Transverse colon (tissue), 4 donors: ENCODE measurements at regions not wholly inside any gene's neighbourhood (a gene's known extent, or its start where the extent isn't known, plus 50 kb on each side); places are given as distances from the start of the nearest gene placed in this dataset.

Experiments used
- DNase-seq: peaks from one replicate; pipeline ENCODE4 v3.0.0-alpha.2; 2019
- H3K27ac ChIP-seq, 4 donors: fragments of 200-600 bp; sonication (generic); 2 replicates each; pipeline ENCODE4 v1.5.1; 2016 to 2018; ENCODE audit warnings: inconsistent platforms in 4 of 4
- H3K27me3 ChIP-seq: fragments of 200-600 bp; sonication (generic); 2 replicates; pipeline ENCODE4 v1.5.1; 2017; ENCODE audit warnings: inconsistent platforms
- H3K36me3 ChIP-seq, 4 donors: fragments of 200-600 bp; sonication (generic); 2 replicates each; pipeline ENCODE4 v1.5.1; 2017 to 2019; ENCODE audit warnings: inconsistent platforms in 4 of 4
- H3K4me1 ChIP-seq, 4 donors: fragments of 200-600 bp; sonication (generic); 2 replicates each; pipeline ENCODE4 v1.5.1; 2017 to 2020; ENCODE audit warnings: inconsistent platforms in 4 of 4
- H3K4me3 ChIP-seq, 4 donors: fragments of 200-600 bp; sonication (generic); 1 replicate in 1 of 4; 2 replicates in 3 of 4; pipeline versions ENCODE4 v1.5.1 to v1.6.1; 2017 to 2019; ENCODE audit warnings: inconsistent platforms in 4 of 4
- H3K9me3 ChIP-seq, 2 donors: fragments of 200-600 bp; sonication (generic); 2 replicates each; pipeline ENCODE4 v1.5.1; 2017 to 2019; ENCODE audit warnings: inconsistent platforms in 2 of 2
- EP300 ChIP-seq: sonication (generic); formaldehyde crosslinking; IDR thresholded peaks from one replicate; pipeline ENCODE4 v1.6.1; 2017; ENCODE audit warnings: antibody characterized with exemption, low read depth
- POLR2A ChIP-seq: fragments of 450-650 bp; IDR thresholded peaks from one replicate; pipeline ENCODE4 v1.6.1; 2016; ENCODE audit warnings: antibody characterized with exemption, mild to moderate bottlenecking, moderate library complexity
- POLR2AphosphoS5 ChIP-seq, 3 donors: sonication (generic); formaldehyde crosslinking; IDR thresholded peaks; one replicate each; pipeline ENCODE4 v1.6.1; 2016; ENCODE audit warnings: antibody characterized with exemption in 3 of 3
- WGBS, 2 donors: methylation state at CpG; one replicate each; pipeline ENCODE4 v1.1.5; 2018; ENCODE audit warnings: low coverage in 1 of 2; 5-methylcytosine and 5-hydroxymethylcytosine counted together
- in situ Hi-C, 4 donors: fragments of 200-750 bp; cut with MboI; loops; one replicate each; pipeline versions ENCODE4 v1.15.0 to v1.15.1; 2017; ENCODE audit warnings: low sequenced_read_pairs in 3 of 4, low pct_ligation_motif_present in 1 of 4, low pct_unique_long_range_greater_than_20kb in 1 of 4
- intact Hi-C: fragments of 100-400 bp; cut with DNase I; formaldehyde crosslinking; loops from one replicate; pipeline ENCODE4 v1.15.1; 2023; ENCODE audit warnings: low total_unique reads
- TF ChIP-seq, protein P1 (sequence below), 5 experiments: fragments of 200-600 bp in 3 of 5; fragments of 450-650 bp in 2 of 5; sonication (generic) in 3 of 5; IDR thresholded peaks; 1 replicate in 2 of 5; 2 replicates in 3 of 5; pipeline ENCODE4 v1.5.1; 2016 to 2017; ENCODE audit warnings: antibody characterized with exemption in 5 of 5, inconsistent platforms in 3 of 5, mild to moderate bottlenecking in 2 of 5, moderate library complexity in 1 of 5

DNA sequence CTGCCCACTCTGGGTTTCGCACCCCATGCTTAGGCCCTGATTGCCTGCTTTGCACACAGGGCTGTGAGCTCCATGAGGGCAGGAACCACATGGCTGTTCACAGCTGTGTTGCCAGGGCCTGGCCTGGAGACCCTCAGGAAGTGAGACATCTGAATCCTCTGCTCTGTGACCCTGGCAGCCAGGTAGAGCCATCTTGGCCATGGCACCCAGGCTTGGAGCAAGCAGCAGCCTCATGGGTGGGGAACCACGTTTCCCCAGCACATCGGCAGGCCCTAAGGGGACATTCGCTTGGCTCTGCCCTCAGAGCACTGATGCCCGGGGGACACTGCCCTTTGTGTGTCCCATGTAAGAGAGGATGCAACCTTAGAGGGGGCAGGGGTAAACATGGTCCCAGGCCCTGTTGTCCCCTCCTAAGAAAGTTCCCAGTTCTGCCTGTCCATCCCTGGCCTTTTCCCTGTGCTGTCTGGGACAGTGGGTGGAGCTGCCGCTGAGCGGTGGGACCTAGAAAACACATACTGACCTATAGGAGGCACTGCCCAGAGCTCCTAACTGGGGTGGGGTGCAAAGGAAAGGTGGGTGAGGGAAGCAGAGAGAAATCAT is 144.1 kb upstream of the IER5L start:
- H3K27me3 ChIP-seq, result peaks cover 4% of the 10 kb centered on the region
- DNase-seq, result peak; percentile 6
- peaks cover 11 to 42% (median 25%) of the 10 kb centered on the region in 4 donors for H3K4me1 ChIP-seq
- 97 to 100% methylated on average over 3 to 6 of the region's 7 CpGs for WGBS, 2 donors
- no peak for TF ChIP-seq POLR2A
- TF ChIP-seq POLR2AphosphoS5 (IDR thresholded peaks at IDR 0.05), result no peak
- no peak for TF ChIP-seq EP300
- TF ChIP-seq, protein P1, sequence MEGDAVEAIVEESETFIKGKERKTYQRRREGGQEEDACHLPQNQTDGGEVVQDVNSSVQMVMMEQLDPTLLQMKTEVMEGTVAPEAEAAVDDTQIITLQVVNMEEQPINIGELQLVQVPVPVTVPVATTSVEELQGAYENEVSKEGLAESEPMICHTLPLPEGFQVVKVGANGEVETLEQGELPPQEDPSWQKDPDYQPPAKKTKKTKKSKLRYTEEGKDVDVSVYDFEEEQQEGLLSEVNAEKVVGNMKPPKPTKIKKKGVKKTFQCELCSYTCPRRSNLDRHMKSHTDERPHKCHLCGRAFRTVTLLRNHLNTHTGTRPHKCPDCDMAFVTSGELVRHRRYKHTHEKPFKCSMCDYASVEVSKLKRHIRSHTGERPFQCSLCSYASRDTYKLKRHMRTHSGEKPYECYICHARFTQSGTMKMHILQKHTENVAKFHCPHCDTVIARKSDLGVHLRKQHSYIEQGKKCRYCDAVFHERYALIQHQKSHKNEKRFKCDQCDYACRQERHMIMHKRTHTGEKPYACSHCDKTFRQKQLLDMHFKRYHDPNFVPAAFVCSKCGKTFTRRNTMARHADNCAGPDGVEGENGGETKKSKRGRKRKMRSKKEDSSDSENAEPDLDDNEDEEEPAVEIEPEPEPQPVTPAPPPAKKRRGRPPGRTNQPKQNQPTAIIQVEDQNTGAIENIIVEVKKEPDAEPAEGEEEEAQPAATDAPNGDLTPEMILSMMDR (IDR thresholded peaks at IDR 0.05), result no peak
- H3K9me3 ChIP-seq, result no peaks in the 10 kb centered on the region
- intact Hi-C loops (loop anchor here (5.0 kb wide), 1 partner anchor 700 kb away; no protein-coding TSS in a partner anchor), in situ Hi-C loops (no loop called here)
- H3K36me3 ChIP-seq, result no peaks in the 10 kb centered on the region
- H3K4me3 ChIP-seq, result peak overlapping the region in 1 of 4 donors; percentile 37
- H3K27ac ChIP-seq, result peak overlapping the region; percentile 73 to 87 (median 80)

DNA sequence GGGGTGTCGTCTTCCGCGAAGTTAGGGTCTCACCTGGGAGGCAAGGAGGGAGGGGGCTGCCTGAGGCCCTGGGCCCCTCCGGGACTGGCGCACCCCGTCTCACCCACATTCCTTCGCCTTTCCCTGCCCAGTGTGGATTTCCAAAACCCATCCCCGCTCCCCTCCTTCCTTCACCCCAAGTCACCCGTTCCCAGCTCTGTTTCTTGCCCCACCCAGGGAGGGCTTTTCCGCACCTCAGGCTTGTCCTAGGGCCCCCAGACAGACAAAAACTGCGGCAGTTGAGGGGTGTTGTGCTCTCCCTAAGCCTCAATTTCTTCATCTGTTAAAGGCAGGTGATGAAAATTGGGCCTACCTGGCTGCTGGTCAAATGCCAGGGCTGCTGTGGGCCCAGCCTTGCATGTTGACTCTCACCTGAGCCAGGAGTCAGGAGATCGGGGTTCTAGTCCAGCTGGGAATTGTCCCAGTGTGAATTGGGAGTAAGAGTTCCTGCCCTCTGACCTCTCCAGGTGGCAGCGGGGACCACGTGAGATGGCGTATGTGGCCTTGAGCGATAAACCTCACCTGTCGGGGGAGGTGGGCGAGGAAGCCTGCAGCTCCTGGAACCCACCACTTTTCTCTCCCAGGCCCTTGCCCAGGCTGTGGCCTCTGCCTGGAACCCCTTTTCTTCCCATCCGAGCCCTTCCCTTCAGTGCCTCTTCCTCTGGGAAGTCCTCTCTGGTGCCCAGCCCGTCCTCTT is 143.4 kb upstream of the IER5L start:
- no peak for DNase-seq

DNA sequence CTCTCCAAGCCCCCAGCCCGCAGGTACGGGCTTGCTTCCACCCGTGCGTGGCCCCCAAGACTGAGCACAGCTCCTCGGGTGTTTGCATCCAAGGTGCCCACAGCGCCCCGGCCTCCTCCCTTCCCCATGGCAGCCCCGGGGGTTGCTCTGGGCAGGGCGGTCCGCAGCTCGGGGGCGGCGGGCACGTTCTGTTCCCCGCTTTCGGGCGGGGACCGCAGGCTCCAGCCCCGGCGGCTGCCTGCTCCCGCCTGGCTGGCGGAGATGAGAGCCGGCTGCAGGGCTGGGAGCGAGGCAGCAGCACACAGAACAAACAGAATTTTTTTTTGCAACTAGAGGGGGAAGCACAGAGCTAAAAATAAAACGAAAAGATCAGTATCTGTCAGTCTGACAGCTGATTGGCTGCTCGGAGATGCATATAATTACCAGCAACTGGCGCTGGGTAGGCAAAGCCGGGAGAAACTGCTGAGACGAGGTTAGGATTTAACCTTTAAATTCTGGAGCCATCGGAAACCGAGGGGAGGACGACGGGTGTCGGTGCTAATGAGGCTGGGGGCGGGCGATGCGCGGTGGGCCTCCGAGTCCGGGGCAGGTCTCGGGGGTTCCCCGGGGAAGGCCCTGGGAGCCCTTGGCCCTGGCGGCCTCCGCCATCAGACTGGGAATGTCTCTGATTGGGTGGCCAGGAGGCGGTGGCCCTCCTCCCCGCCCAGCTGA is 142.7 kb upstream of the IER5L start:
- H3K4me1 ChIP-seq, result peaks cover 11 to 46% (median 25%) of the 10 kb centered on the region in 4 donors
- H3K27me3 ChIP-seq, result peaks cover 4% of the 10 kb centered on the region
- TF ChIP-seq EP300, result no peak
- TF ChIP-seq, protein P1 (IDR thresholded peaks at IDR 0.05), result peak in 3 of 5 experiments; percentile 8 to 18 (median 11)
- peak; percentile 26 to 56 (median 41) for TF ChIP-seq POLR2AphosphoS5 (IDR thresholded peaks at IDR 0.05)
- TF ChIP-seq POLR2A, result peak; percentile 54
- WGBS, 2 donors, result 0 to 7% methylated on average over 1 to 46 of the region's 46 CpGs
- in situ Hi-C loops, result no loop called here
- intact Hi-C loops, result loop anchor here (5.0 kb wide), 1 partner anchor 702 kb away; no protein-coding TSS in a partner anchor
- H3K36me3 ChIP-seq, result no peaks in the 10 kb centered on the region
- DNase-seq, result peak; percentile 48
- H3K27ac ChIP-seq, result peak overlapping the region; percentile 73 to 87 (median 80)
- H3K4me3 ChIP-seq, result peak overlapping the region; percentile 13 to 37 (median 30)
- no peaks in the 10 kb centered on the region for H3K9me3 ChIP-seq

More for the DNA sequence above, 143.4 kb upstream of the IER5L start:
- WGBS, 2 donors, result 75 to 100% methylated on average over 1 to 20 of the region's 20 CpGs
- Histone ChIP-seq H3K4me1 (peaks cover 11 to 42% (median 25%) of the 10 kb centered on the region in 4 donors), H3K36me3 (no peaks in the 10 kb centered on the region), H3K4me3 (peak overlapping the region in 3 of 4 donors; percentile 13 to 37 (median 35)), H3K27ac (peak overlapping the region; percentile 73 to 87 (median 80)), H3K27me3 (peaks cover 4% of the 10 kb centered on the region), H3K9me3 (no peaks in the 10 kb centered on the region)
- TF ChIP-seq POLR2A (no peak), EP300 (no peak), POLR2AphosphoS5 (IDR thresholded peaks at IDR 0.05) (no peak)
- TF ChIP-seq, protein P1 (IDR thresholded peaks at IDR 0.05), result no peak
- in situ Hi-C loops, result no loop called here
- intact Hi-C loops, result loop anchor here (5.0 kb wide), 1 partner anchor 701 kb away; no protein-coding TSS in a partner anchor
